ENCODE measurements at regions not wholly inside any gene's neighbourhood (a gene's known extent, or its start where the extent isn't known, plus 50 kb on each side); places are given as distances from the start of the nearest gene placed in this dataset.
"Not testable (repeated sequence)": the region's sequence is repeated elsewhere in the genome, so short reads cannot be mapped to it uniquely, and the experiment has no call there.

DNA sequence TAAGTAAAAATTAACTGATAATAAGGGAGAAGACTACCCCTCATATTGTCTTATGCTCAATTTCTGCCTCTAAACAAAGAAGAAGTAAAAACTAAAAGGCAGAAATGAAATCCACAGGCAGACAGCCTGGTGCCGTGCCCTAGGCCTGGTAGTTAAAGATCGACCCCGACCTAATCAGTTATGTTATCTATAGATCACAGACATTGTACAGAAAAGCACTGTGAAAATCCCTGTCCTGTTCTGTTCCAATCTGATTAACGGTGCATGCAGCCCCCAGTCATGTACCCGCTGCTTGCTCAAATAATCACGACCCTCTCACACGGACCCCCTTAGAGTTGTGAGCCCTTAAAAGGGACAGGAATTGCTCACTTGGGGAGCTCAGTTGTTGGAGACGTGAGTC lies 465.9 kb downstream of the TRAM1L1 start:
- H3K79me2 ChIP-seq (ENCODE audit: insufficient read depth); H3K27me3 ChIP-seq (ENCODE audit: insufficient read depth); H3K27ac ChIP-seq (ENCODE audit: low read depth in 2 of 2, low read length in 1 of 2); H3K36me3 ChIP-seq (replicated peaks in 1 of 2; ENCODE audit: control insufficient read depth in 1 of 2, insufficient read depth in 2 of 2, low read length in 1 of 2); POLR2A ChIA-PET; H3K4me1 ChIP-seq (ENCODE audit: control insufficient read depth in 1 of 2, insufficient read depth in 2 of 2, low read depth in 1 of 2, low read length in 1 of 2); H3K9me2 ChIP-seq; DNase-seq; H3K9me3 ChIP-seq; H3K9ac ChIP-seq; H2AFZ ChIP-seq (ENCODE audit: low read depth); H3F3A ChIP-seq (replicated peaks; ENCODE audit: insufficient read depth); H3K4me3 ChIP-seq (ENCODE audit: low read depth in 2 of 2, low read length in 1 of 2); H4K20me1 ChIP-seq (ENCODE audit: insufficient read depth); H3K4me2 ChIP-seq; CTCF ChIA-PET: not testable (repeated sequence)
- peak; percentile 93 for TF ChIP-seq GATA2 (CRISPR knock-in tag; IDR thresholded peaks at IDR 0.05)
- peak in 1 of 2 experiments; percentile 81; a peak in 2 of 4 replicates for TF ChIP-seq EP300 (IDR thresholded peaks at IDR 0.05; ENCODE audit: borderline replicate concordance in 1 of 2, low read depth in 1 of 2, low read length in 1 of 2)
- TF ChIP-seq RAD21 (IDR thresholded peaks at IDR 0.05; ENCODE audit: low read length), result peak; percentile 15; the same call in 1 of the 2 replicates
- 16% methylated on average over 5 of the region's 8 CpGs for WGBS (ENCODE audit: low lambda C conversion rate)

DNA sequence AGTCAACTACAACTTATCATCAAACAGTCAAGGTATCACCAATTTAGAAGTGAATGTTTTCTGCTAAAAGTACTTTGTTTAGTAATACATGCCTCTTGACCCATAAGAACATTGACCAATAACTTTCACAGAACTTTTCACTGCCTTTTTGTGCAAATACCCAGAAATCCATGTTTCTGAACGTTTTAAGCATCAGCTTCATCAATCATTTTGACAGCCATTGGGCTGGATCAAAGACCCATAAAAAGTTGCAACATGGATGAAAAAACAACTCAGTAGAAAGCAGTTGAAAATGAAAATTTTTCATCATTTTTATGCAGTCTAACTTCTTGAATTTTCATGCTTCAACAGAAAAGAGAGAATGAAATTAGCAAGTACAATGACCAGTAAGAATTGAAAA lies 466.7 kb downstream of the TRAM1L1 start:
- H4K20me1 ChIP-seq (ENCODE audit: insufficient read depth), result no peaks in the 10 kb centered on the region
- no peaks in the 10 kb centered on the region for H3K27me3 ChIP-seq (ENCODE audit: insufficient read depth)
- no peaks in the 10 kb centered on the region for H3F3A ChIP-seq (replicated peaks; ENCODE audit: insufficient read depth)
- H3K36me3 ChIP-seq (replicated peaks in 1 of 2; ENCODE audit: control insufficient read depth in 1 of 2, insufficient read depth in 2 of 2, low read length in 1 of 2), result no peaks in the 10 kb centered on the region
- H2AFZ ChIP-seq (ENCODE audit: low read depth), result no peak overlapping the region
- ChIA-PET CTCF (no interaction called here), POLR2A (no interaction called here)
- H3K4me1 ChIP-seq (ENCODE audit: control insufficient read depth in 1 of 2, insufficient read depth in 2 of 2, low read depth in 1 of 2, low read length in 1 of 2), result peaks cover 0 to 5% of the 10 kb centered on the region in 2 experiments; a peak in 2 of 4 replicates
- no peak for TF ChIP-seq FOXM1 (IDR thresholded peaks at IDR 0.05; ENCODE audit: low read depth)
- H3K9ac ChIP-seq, result no peak overlapping the region
- no peak overlapping the region for H3K4me3 ChIP-seq (ENCODE audit: low read depth in 2 of 2, low read length in 1 of 2)
- H3K79me2 ChIP-seq (ENCODE audit: insufficient read depth), result no peaks in the 10 kb centered on the region
- no peaks in the 10 kb centered on the region for H3K9me2 ChIP-seq
- H3K4me2 ChIP-seq, result no peak overlapping the region
- no peak overlapping the region for H3K27ac ChIP-seq (ENCODE audit: low read depth in 2 of 2, low read length in 1 of 2)
- DNase-seq, result no peak
- no peaks in the 10 kb centered on the region for H3K9me3 ChIP-seq
- 33% methylated on average over 1 of the region's 1 CpG for WGBS (ENCODE audit: low lambda C conversion rate)

GRCh38 chr4:116603096-116603495 lies 482.3 kb downstream of the TRAM1L1 start:
- Histone ChIP-seq H3K9me3 (no peaks in the 10 kb centered on the region), H3K36me3 (replicated peaks in 1 of 2; ENCODE audit: control insufficient read depth in 1 of 2, insufficient read depth in 2 of 2, low read length in 1 of 2) (no peaks in the 10 kb centered on the region), H3K4me1 (ENCODE audit: control insufficient read depth in 1 of 2, insufficient read depth in 2 of 2, low read depth in 1 of 2, low read length in 1 of 2) (no peaks in the 10 kb centered on the region), H2AFZ (ENCODE audit: low read depth) (no peak overlapping the region), H3K27me3 (ENCODE audit: insufficient read depth) (no peaks in the 10 kb centered on the region), H3K79me2 (ENCODE audit: insufficient read depth) (no peaks in the 10 kb centered on the region), H4K20me1 (ENCODE audit: insufficient read depth) (no peaks in the 10 kb centered on the region), H3K9me2 (no peaks in the 10 kb centered on the region), H3K9ac (no peak overlapping the region), H3F3A (replicated peaks; ENCODE audit: insufficient read depth) (no peaks in the 10 kb centered on the region), H3K27ac (ENCODE audit: low read depth in 2 of 2, low read length in 1 of 2) (no peak overlapping the region), H3K4me2 (no peak overlapping the region), H3K4me3 (ENCODE audit: low read depth in 2 of 2, low read length in 1 of 2) (no peak overlapping the region)
- ChIA-PET POLR2A (no interaction called here), CTCF (no interaction called here)
- no peak for TF ChIP-seq NFIC (IDR thresholded peaks at IDR 0.05; ENCODE audit: borderline replicate concordance)
- TF ChIP-seq CHD2 (IDR thresholded peaks at IDR 0.05; ENCODE audit: low read length, partially characterized antibody), result no peak
- TF ChIP-seq FOSL2 (IDR thresholded peaks at IDR 0.05; ENCODE audit: borderline replicate concordance, low read depth), result no peak
- TF ChIP-seq RFX5 (IDR thresholded peaks at IDR 0.05; ENCODE audit: low read length), result no peak
- TF ChIP-seq FOXM1 (IDR thresholded peaks at IDR 0.05; ENCODE audit: low read depth), result no peak
- TF ChIP-seq RCOR1 (IDR thresholded peaks at IDR 0.05; ENCODE audit: low read length), result no peak
- no peak for TF ChIP-seq TAF1 (IDR thresholded peaks at IDR 0.05; ENCODE audit: borderline replicate concordance, low read depth, low read length)
- TF ChIP-seq RAD21 (IDR thresholded peaks at IDR 0.05; ENCODE audit: low read length), result no peak
- TF ChIP-seq YY1 (IDR thresholded peaks at IDR 0.05; ENCODE audit: low read depth), result no peak
- no peak for TF ChIP-seq FOXJ3 (CRISPR knock-in tag; IDR thresholded peaks at IDR 0.05)
- 20% methylated on average over 2 of the region's 2 CpGs for WGBS (ENCODE audit: low lambda C conversion rate)
- DNase-seq, result no peak
